ENCODE measurements at regions not wholly inside any gene's neighbourhood (a gene's known extent, or its start where the extent isn't known, plus 50 kb on each side); places are given as distances from the start of the nearest gene placed in this dataset.

GRCh38 chrX:25083661-25084060 lies 67.9 kb upstream of the ARX start:
- Histone ChIP-seq H3K27ac (ENCODE audit: low read depth, low read length) (no peak overlapping the region), H3K4me2 (ENCODE audit: low read length) (no peak overlapping the region), H3K9me3 (ENCODE audit: control insufficient read depth, insufficient read depth, low read length) (no peaks in the 10 kb centered on the region), H3K9me2 (replicated peaks; ENCODE audit: control insufficient read depth, low read length) (no peaks in the 10 kb centered on the region), H3K27me3 (ENCODE audit: control insufficient read depth, low read length) (no peaks in the 10 kb centered on the region), H3F3A (ENCODE audit: control insufficient read depth, insufficient read depth) (no peaks in the 10 kb centered on the region), H3K79me2 (ENCODE audit: control insufficient read depth, low read length) (no peaks in the 10 kb centered on the region), H3K36me3 (ENCODE audit: control insufficient read depth, low read length) (no peaks in the 10 kb centered on the region), H3K4me1 (ENCODE audit: control insufficient read depth, low read length) (no peaks in the 10 kb centered on the region), H4K20me1 (ENCODE audit: control insufficient read depth, insufficient read depth, low read depth, low read length) (no peaks in the 10 kb centered on the region), H3K4me3 (ENCODE audit: low read length) (no peak overlapping the region)
- TF ChIP-seq CTCF (IDR thresholded peaks at IDR 0.05; ENCODE audit: low read depth, low read length, poor library complexity, severe bottlenecking) = no peak
- TF ChIP-seq EZH2phosphoT487 (IDR thresholded peaks at IDR 0.05; ENCODE audit: borderline replicate concordance, low read length) = no peak

GRCh38 chrX:25079020-25079419 lies 63.3 kb upstream of the ARX start:
- H3K4me3 ChIP-seq (ENCODE audit: low read length) = no peak overlapping the region
- no peaks in the 10 kb centered on the region for H3F3A ChIP-seq (ENCODE audit: control insufficient read depth, insufficient read depth)
- no peaks in the 10 kb centered on the region for H3K9me2 ChIP-seq (replicated peaks; ENCODE audit: control insufficient read depth, low read length)
- H3K27me3 ChIP-seq (ENCODE audit: control insufficient read depth, low read length) = no peaks in the 10 kb centered on the region
- H3K36me3 ChIP-seq (ENCODE audit: control insufficient read depth, low read length) = no peaks in the 10 kb centered on the region
- H3K4me2 ChIP-seq (ENCODE audit: low read length) = no peak overlapping the region
- TF ChIP-seq EZH2phosphoT487 (IDR thresholded peaks at IDR 0.05; ENCODE audit: borderline replicate concordance, low read length) = no peak
- no peak for TF ChIP-seq CTCF (IDR thresholded peaks at IDR 0.05; ENCODE audit: low read depth, low read length, poor library complexity, severe bottlenecking)
- H3K9me3 ChIP-seq (ENCODE audit: control insufficient read depth, insufficient read depth, low read length) = no peaks in the 10 kb centered on the region
- no peaks in the 10 kb centered on the region for H4K20me1 ChIP-seq (ENCODE audit: control insufficient read depth, insufficient read depth, low read depth, low read length)
- H3K27ac ChIP-seq (ENCODE audit: low read depth, low read length) = no peak overlapping the region
- no peaks in the 10 kb centered on the region for H3K4me1 ChIP-seq (ENCODE audit: control insufficient read depth, low read length)
- H3K79me2 ChIP-seq (ENCODE audit: control insufficient read depth, low read length) = no peaks in the 10 kb centered on the region

GRCh38 chrX:25076941-25077500 lies 61.3 kb upstream of the ARX start:
- no peaks in the 10 kb centered on the region for H3K36me3 ChIP-seq (ENCODE audit: control insufficient read depth, low read length)
- TF ChIP-seq CTCF (IDR thresholded peaks at IDR 0.05; ENCODE audit: low read depth, low read length, poor library complexity, severe bottlenecking) = no peak
- no peak for TF ChIP-seq EZH2phosphoT487 (IDR thresholded peaks at IDR 0.05; ENCODE audit: borderline replicate concordance, low read length)
- no peak overlapping the region for H3K27ac ChIP-seq (ENCODE audit: low read depth, low read length)
- H3F3A ChIP-seq (ENCODE audit: control insufficient read depth, insufficient read depth) = no peaks in the 10 kb centered on the region
- H4K20me1 ChIP-seq (ENCODE audit: control insufficient read depth, insufficient read depth, low read depth, low read length) = no peaks in the 10 kb centered on the region
- no peaks in the 10 kb centered on the region for H3K9me2 ChIP-seq (replicated peaks; ENCODE audit: control insufficient read depth, low read length)
- no peaks in the 10 kb centered on the region for H3K79me2 ChIP-seq (ENCODE audit: control insufficient read depth, low read length)
- H3K9me3 ChIP-seq (ENCODE audit: control insufficient read depth, insufficient read depth, low read length) = no peaks in the 10 kb centered on the region
- H3K4me3 ChIP-seq (ENCODE audit: low read length) = no peak overlapping the region
- no peak overlapping the region for H3K4me2 ChIP-seq (ENCODE audit: low read length)
- H3K4me1 ChIP-seq (ENCODE audit: control insufficient read depth, low read length) = no peaks in the 10 kb centered on the region
- H3K27me3 ChIP-seq (ENCODE audit: control insufficient read depth, low read length) = no peaks in the 10 kb centered on the region
